Fibroblast of upper back skin (primary cell): ENCODE measurements at regions not wholly inside any gene's neighbourhood (a gene's known extent, or its start where the extent isn't known, plus 50 kb on each side); places are given as distances from the start of the nearest gene placed in this dataset.

Source experiments
- DNase-seq: peaks from one replicate; pipeline ENCODE4 v3.0.0-alpha.2; 2013

GRCh38 chr5:15447209-15447608, 52.8 kb upstream of the FBXL7 start:
- no peak for DNase-seq

- DNase-seq, result peak; percentile 79
These were observed 53.4 kb upstream of the FBXL7 start for GRCh38 chr5:15446552-15446951.

- no peak for DNase-seq
These were observed 57.8 kb upstream of the FBXL7 start for GRCh38 chr5:15442193-15442570.

GRCh38 chr5:15441433-15442192, 58.4 kb upstream of the FBXL7 start:
- DNase-seq, result no peak

GRCh38 chr5:15440434-15440833, 59.5 kb upstream of the FBXL7 start:
- peak; percentile 42 for DNase-seq

- DNase-seq, result no peak
These were observed 60.2 kb upstream of the FBXL7 start for GRCh38 chr5:15439801-15440200.

GRCh38 chr5:15433709-15434108, 66.3 kb upstream of the FBXL7 start:
- DNase-seq, result no peak

GRCh38 chr5:15431923-15432322, 68.1 kb upstream of the FBXL7 start:
- DNase-seq, result no peak

- DNase-seq, result peak; percentile 26
These were observed 74.2 kb upstream of the FBXL7 start for GRCh38 chr5:15425766-15426165.

GRCh38 chr5:15424769-15425168, 75.2 kb upstream of the FBXL7 start:
- DNase-seq, result no peak

- DNase-seq, result peak; percentile 21
These were observed 78.0 kb upstream of the FBXL7 start for GRCh38 chr5:15421921-15422412.

GRCh38 chr5:15421381-15421780, 78.6 kb upstream of the FBXL7 start:
- no peak for DNase-seq

GRCh38 chr5:15420201-15420600, 79.8 kb upstream of the FBXL7 start:
- no peak for DNase-seq

- no peak for DNase-seq
These were observed 82.8 kb upstream of the FBXL7 start for GRCh38 chr5:15417156-15417555.

- DNase-seq, result peak; percentile 10
These were observed 93.5 kb upstream of the FBXL7 start for GRCh38 chr5:15406478-15406877.

- DNase-seq, result peak; percentile 43
These were observed 106.8 kb upstream of the FBXL7 start for GRCh38 chr5:15393146-15393545.

- DNase-seq, result no peak
These were observed 108.1 kb upstream of the FBXL7 start for GRCh38 chr5:15391704-15392397.

- DNase-seq, result no peak
These were observed 111.1 kb upstream of the FBXL7 start for GRCh38 chr5:15388866-15389265.

GRCh38 chr5:15387931-15388524, 112.0 kb upstream of the FBXL7 start:
- DNase-seq, result peak; percentile 63

- no peak for DNase-seq
These were observed 113.9 kb upstream of the FBXL7 start for GRCh38 chr5:15386122-15386521.

GRCh38 chr5:15385553-15385952, 114.4 kb upstream of the FBXL7 start:
- DNase-seq, result no peak

GRCh38 chr5:15385037-15385436, 114.9 kb upstream of the FBXL7 start:
- DNase-seq, result no peak

- DNase-seq, result no peak
These were observed 115.4 kb upstream of the FBXL7 start for GRCh38 chr5:15384581-15384980.

- no peak for DNase-seq
These were observed 115.8 kb upstream of the FBXL7 start for GRCh38 chr5:15384176-15384575.
